UCSD-AML1 (cell line): ENCODE measurements at regions not wholly inside any gene's neighbourhood (a gene's known extent, or its start where the extent isn't known, plus 50 kb on each side); places are given as distances from the start of the nearest gene placed in this dataset.
"Not testable (repeated sequence)": the region's sequence is repeated elsewhere in the genome, so short reads cannot be mapped to it uniquely, and the experiment has no call there.

ENCODE experiments used
- DNase-seq: peaks from one replicate; lab custom pipeline; 2025; ENCODE audit not compliant: unreplicated experiment; lab: John Stamatoyannopoulos, UW

DNA sequence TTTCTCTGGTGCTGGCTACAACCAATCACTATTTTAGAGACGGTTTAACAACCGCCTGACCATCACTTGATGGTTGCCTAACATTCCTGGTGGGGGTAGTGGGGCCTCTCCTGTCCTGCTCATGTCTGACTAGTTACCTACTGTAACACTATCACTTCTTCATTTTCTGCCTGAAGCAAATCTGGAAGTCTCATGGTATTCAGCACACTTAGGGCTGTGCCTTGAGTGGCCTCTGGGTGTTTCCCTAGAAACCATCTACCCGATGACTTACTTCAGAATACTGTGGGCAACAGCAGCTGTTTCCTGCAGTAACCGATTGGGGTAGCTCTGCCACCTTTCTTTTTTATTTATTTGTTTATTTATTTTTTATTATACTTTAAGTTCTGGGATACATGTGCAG is 880.1 kb upstream of the INTU start:
- no peak for DNase-seq

DNA sequence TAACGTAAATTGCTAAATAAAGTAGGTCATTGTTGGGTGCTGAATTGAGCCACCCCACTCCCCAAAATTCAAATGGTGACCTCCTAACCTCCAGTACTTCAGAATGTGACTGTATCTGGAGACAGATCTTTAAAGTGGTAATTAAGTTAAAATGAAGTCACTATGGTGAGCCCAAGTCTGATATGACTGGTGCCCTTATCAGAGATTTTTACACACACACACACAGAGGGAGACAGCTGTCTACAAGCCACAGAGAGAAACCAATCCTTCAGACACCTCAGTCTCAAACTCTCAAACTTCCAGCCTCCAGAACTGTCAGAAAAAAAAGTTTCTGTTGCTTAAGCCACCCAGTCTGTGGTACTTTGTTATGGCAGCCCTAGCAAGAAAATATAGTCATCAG is 879.2 kb upstream of the INTU start:
- DNase-seq: no peak

DNA sequence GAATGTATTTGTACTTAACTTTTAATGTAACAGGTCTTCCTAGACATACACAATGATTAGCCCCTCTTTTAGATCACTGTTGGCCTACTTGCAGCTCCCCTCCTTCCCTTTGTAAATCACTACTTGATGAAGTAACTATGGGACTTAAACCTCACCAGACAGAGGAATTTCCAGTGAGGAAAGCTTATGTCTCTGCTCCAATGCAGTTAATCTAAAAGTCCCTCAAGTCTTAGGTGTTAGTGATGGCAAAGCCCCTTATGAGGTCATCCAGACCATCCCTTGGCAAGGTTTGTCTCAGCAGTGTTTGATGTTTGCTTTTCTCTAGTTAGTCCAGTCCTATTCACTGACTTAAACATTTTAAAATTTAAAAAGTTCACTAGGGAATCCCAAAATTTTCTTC is 877.3 kb upstream of the INTU start:
- no peak for DNase-seq

DNA sequence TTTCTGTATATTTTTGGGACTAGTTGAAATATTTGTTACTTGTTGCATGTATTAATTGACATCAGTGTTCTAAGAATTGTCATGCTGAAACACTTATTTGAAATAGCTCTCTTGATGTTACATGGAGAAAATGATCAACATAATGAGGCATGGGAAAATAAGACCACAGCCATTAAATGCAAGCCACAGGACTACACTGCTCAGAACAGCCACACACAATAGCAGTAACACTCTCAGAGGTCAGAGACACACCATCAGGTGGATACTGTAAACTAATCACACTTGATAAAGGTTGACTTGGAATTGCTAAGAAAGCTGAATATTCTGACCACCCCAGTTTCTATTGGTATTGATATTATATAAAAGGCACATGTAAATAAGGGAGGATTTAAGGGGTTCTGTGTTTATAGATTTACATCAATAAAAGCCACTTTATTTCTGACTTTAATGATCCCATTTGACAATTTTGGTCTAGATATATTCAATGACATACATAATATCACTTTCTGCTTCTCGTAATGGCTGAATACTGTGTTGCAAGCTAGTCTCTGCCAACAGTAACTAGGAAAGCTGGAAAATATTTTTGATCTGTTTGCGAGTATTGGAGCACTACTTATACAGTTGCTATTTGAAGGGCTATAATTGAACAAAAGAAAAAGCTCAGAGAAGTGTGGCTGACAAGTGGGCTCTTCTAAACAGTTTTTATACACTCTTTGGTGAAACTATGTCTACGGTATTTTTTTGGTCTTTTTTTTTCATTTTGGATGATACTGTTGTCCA is 876.5 kb upstream of the INTU start:
- no peak for DNase-seq

DNA sequence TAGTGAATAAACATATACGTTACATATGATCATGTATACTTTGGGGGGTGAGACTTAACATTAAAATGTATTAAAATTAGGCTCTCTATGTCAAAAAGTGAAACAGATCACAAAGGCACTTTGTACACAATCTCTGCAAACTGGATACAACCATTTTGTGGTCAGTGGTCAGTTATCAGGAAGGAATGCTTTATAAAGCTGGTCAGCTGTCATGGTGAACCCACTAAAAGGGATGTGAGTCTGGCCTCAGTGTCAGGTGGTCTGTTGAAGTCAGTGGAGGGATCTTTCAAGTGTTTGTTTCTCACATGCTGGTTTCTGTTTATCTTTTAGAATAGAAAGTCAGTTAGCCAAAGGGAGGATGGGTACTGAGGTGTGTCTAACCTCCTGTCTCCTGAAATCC is 875.5 kb upstream of the INTU start:
- DNase-seq: no peak

DNA sequence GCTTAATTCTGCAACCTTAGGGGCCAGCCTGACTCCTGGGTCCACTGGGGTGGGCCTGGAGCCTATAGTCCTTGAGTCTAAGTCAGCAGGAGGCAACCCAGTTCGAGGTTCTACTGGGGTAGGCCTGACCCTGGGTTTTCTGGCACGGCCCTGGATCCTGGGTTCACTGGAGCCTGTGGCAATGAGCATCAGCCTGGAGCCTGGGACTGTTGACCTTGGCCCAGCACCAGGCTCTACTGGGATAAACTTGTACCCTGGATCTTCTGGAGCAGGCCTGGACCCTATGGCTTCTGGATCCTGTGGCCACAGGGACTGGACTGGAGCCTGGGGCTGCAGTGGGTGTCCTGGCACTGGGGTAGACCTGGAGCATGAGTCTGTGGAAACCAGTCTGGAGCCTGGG is 874.3 kb upstream of the INTU start:
- no peak for DNase-seq

DNA sequence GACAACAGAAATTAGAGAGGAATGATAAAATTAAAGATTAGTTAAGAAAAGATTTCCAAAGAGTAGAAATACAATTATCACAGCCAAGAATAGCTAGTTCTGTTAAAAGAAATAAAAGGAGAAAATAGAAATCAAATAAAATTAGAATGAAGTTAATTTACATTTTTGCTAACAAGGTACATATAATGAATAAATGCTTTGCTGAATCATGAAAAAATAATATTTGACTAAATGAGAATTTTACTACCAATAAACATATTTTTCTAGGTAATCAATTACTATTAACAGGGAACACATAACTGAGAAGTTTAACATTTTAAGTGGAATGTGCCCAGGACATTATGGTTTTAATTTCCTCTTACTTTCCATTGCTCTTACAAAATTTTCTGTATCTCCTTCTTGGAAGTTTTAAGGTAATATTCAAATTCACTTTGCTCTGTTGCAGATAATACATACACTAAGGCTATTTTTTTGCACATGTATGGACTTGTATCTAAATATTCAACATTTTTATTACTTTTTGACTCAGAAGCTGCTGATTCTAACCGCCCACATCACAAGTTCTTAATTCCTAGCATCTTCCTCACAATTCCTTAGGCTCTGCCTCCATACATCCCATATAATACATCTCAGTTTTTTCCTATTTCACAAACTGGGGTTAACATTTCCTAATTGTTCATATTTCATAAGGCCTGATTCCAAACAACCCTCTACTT is 870.7 kb upstream of the INTU start:
- no peak for DNase-seq

DNA sequence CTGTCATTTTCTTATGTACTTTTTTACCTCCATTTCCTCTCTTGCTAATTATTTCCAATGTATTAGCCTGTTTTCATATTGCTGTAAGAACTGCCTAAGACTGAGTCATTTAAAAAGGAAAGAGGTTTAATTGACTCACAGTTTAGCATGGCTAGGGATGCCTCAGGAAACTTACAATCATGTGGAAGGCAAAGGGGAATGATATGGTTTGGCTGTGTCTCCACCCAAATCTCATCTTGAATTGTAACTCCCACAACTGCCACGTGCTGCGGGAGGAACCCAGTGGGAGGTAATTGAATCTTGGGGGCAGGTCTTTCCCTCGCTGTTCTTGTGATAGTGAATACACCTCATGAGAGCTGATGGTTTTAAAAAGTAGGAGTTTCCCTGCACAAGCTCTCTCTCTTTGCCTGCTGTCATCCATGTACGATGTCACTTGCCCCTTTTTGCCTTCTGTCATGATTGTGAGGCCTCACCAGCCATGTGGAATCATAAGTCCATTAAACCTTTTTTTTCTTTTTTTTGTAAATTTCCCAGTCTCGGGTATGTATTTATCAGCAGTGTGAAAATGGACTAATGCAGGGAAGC is 870.0 kb upstream of the INTU start:
- DNase-seq: no peak

DNA sequence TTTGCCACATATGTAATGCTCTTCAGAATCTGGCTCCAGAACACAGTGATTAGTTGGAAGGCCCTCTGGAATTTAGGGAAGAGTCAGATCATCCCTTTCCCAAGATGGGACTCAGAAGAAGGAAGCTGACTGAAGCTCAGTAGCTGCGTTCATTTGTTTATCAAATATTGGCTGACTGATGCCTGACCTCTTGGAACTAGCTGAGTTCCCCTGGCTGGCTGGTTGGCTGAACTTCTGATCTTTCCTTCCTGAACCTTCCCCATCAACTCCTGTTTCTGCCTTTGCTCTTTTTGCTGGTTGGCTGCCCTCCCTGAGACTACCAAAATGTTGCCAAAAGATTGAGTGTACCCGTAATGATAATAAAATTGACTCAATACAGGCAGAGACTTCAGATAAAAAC is 866.5 kb upstream of the INTU start:
- DNase-seq: no peak

DNA sequence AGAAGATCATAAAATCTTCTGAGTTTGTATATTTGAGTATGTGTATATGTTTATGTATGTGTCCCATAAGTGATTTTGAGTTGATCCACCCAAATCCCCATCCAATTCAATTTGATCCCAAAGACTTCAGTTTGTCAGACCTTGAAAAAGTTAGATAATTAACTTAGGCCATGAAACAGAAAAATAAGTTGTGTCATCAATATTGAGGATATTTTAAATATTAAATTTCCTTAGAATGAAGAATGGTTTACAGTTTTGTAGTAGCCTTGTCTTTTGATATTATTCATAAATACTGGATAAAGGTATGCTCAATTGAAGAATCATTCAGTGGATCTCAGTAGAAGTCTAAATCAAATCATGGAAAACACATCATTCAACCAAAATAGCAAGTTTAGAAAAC is 864.4 kb upstream of the INTU start:
- DNase-seq: no peak

DNA sequence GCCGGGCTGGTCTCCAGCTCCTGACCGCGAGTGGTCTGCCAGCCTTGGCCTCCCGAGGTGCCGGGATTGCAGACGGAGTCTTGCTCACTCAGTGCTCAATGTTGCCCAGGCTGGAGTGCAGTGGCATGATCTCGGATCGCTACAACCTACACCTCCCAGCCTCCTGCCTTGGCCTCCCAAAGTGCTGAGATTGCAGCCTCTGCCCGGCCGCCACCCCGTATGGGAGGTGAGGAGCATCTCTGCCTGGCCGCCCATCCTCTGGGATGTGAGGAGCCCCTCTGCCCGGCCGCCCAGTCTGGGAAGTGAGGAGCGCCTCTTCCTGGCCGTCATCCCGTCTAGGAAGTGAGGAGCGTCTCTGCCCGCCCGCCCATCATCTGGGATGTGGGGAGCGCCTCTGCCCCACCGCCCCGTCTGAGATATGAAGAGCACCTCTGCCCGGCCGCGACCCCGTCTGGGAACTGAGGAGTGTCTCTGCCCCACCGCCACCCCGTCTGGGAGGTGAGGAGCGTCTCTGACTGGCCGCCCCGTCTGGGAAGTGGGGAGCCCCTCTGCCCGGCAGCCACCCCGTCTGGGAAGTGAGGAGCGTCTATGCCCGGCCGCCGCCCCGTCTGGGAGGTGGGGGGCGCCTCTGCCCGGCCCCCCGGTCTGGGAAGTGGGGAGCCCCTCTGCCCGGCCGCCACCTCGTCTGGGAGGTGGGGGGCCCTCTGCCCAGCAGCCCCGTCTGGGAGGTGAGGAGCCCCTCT is 861.8 kb upstream of the INTU start:
- not testable (repeated sequence) for DNase-seq

DNA sequence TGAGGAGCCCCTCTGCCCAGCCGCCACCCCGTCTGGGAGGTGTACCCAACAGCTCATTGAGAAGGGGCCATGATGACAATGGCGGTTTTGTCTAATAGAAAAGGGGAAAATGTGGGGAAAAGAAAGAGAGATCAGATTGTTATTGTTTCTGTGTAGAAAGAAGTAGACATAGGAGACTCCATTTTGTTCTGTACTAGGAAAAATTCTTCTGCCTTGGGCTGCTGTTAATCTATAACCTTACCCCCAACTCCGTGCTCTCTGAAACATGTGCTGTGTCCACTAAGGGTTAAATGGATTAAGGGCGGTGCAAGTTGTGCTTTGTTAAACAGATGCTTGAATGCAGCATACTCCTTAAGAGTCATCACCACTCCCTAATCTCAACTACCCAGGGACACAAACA is 861.1 kb upstream of the INTU start:
- not testable (repeated sequence) for DNase-seq

DNA sequence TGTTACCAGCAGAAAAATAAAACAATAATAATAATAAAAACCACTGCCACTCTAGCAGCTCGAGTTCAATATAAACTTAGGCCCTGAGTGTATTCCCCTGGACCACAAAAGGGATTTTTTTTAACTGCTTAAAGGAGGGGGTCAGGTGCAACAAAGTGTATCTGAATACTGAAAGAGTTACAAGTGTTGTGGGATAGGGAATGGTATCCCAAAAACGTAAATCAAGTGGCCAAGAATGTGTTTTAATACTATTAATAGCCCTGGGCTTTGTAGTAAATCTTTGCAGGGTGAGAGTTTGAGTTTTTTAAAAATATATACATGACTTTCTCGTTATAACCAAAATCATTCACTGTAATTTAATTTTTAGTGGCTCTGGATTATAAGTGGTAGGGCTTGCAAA is 860.1 kb upstream of the INTU start:
- no peak for DNase-seq

DNA sequence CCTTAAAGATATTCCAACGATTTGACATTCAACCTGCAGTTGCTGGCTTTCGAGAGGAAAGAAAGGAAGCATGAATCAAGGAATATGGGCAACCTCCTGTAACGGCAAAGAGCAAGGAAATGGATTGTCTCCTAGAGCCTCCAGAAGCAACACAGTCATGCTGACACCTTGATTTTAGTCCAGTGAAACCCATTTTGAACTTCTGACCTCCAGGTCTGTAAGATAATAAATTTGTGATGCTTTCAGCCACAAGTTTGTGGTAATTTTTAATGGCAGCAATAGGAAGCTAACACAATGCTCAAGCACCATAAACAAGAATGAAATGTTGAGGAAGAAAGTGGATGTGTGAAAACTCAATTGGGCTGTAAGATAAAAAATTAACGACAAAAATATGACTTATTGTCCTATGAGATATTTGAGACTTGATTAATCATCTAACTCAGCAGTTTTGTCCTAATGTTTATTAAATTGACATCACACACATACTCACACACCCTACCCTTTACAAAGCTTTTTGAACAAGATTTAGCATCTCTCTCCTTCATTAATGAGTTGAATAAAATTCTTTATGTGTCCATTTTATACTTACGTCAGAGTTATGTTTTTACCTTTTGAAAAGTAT is 857.2 kb upstream of the INTU start:
- DNase-seq: no peak

DNA sequence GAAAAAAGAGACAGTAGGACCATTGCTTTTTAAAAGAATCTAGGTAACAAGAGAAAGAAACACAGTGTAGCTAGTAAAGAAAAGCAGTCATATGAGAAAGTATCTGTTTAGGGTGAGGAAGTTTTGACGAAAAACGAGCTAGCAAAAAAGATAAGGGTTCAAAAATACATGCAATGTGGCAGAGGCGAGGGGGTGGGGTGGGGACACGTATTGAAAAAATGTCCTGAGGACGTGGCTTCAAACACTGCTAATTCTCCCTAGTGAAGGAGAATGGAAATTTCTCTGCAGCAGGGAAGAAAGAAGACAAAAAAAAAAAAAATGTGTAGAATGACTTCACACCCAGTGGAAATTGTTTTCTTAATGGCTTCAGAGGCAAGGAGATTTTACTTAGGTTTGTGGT is 856.4 kb upstream of the INTU start:
- DNase-seq: no peak

DNA sequence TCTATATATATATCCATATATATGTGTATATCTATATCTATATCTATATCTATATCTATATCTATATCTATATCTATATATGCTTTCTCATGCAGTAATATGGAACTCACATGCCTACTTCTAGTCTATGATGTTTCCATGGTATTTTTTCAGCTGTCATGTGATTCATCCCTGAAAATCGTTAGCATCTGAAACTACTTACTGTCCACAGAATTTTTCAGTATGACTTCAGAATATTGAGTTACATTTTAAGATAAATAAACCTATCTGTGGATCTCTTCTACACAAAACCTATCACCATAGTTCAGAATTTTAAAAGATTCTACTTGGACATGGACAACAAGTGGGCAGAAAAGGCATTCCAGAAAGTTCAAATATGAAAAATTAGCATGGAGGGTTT is 855.1 kb upstream of the INTU start:
- DNase-seq: no peak

DNA sequence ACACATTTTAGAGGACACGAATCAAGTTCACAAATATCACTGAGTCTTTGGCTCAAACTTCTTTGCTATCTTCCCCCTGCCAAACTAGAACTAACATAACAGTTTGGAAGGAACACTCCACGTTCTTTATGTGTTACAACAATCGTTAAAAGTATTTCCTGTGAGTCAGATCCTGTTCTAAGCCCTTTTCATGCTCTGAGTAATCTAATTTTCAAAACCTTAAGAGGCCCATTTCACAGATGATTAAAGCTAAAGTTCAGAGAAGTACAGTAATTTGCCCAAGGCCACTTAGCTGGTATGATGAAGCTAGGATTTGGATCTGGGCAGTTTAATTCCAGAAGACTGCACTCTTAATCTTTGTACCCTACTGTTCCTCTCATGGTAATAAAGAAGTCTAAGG is 854.4 kb upstream of the INTU start:
- no peak for DNase-seq

DNA sequence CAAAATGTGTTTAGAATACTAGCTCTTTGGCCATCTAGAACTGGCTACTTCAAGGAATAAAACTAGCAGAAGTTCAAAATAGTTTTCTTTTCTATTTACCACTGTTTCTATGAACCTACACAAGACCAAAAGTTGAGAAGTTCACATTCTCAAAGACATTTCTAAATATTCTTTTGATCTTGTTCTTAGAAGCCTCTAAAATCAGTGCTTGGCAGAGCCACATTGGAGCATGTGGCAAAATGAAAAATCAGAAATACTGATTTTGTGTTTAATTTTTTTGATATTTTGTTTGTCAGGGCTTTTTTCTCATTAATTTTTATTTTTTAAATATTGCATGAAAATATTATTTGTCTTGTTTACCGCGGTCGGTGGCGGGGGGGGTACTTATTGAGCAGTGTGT is 853.8 kb upstream of the INTU start:
- DNase-seq: no peak

DNA sequence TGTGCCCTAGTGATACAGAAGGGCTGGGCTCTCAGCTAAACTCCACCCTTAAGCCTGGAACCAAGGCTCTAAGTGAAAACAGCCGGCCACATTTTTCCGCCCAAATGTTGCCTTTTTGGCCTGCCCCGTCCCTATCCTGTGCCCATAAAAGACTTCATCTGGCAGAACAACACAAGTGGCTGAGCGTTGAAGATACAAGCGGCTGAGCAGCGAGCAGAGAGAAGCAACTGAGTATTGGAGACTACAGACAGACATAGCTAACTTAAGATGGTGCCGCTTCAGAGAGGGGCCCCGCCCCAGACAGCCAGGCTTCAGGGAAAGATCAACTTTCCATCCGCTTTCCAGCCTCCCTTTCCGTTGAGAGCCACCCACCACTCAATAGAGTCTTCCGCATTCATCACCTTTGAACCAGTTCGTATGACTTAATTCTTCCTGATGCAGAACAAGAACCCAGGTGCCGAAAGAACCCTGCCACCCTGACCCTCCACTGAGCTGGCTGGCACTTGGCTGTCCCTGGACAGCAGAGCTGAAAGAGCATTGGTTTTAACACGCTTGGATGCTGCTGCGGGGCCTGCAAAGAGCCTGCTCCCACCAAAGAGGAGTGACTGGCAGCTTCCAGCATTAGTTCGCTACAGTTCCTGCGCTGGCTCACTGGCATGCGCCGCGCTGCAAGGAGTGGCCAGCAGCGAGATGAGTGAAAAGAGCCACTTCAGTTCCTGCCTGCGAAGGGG is 853.2 kb upstream of the INTU start:
- DNase-seq: peak; percentile 6

DNA sequence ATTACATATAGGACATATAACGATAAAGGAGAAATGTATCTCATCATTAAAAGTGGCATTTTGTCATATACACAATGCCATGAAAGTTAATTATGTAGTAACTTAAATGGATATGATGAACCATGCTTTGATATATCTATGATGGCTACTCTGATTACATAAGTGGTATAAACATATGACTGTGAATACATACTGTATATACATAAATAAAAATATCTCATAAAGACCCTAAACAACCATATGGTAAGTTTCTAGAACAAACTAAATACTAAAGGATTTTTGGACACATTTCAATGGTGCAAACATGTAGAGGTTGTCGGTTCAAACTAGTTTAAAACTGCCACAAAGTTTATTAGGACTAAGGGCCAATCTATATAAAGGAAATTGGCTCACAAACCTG is 849.6 kb upstream of the INTU start:
- DNase-seq: no peak
